Neural cell (in vitro differentiated cells): ENCODE measurements at regions not wholly inside any gene's neighbourhood (a gene's known extent, or its start where the extent isn't known, plus 50 kb on each side); places are given as distances from the start of the nearest gene placed in this dataset.

Experiments
- H2AFZ ChIP-seq: fragments of 200-600, 300-800 bp; sonication (generic), shearing (Covaris generic); 2 replicates; pipeline ENCODE4 v1.6.0; 2014; ENCODE audit warnings: low read depth, mild to moderate bottlenecking, antibody characterized with exemption, low read length, moderate library complexity
- H3F3A ChIP-seq: fragments of 200-600 bp; shearing (Covaris generic); 2 replicates; pipeline ENCODE4 v1.6.1; 2016; ENCODE audit warnings: mild to moderate bottlenecking, moderate library complexity, mixed read lengths, antibody characterized with exemption, low read length; ENCODE audit not compliant: insufficient read depth, poor library complexity, severe bottlenecking
- H3K27ac ChIP-seq: fragments of 200-600, 300-800 bp; sonication (generic), shearing (Covaris generic); 2 replicates; pipeline ENCODE4 v1.5.1; 2014; ENCODE audit warnings: mild to moderate bottlenecking, low read length, moderate library complexity
- H3K27me3 ChIP-seq: fragments of 300-800, 200-600 bp; sonication (generic), shearing (Covaris generic); 2 replicates; pipeline ENCODE4 v1.6.0; 2014; ENCODE audit warnings: mild to moderate bottlenecking, low read depth, low read length, moderate library complexity; ENCODE audit not compliant: insufficient read depth
- H3K36me3 ChIP-seq: fragments of 300-800, 200-600 bp; sonication (generic), shearing (Covaris generic); 2 replicates; pipeline ENCODE4 v1.5.1; 2014; ENCODE audit warnings: mild to moderate bottlenecking, antibody characterized with exemption, low read length, moderate library complexity; ENCODE audit not compliant: insufficient read depth
- H3K4me2 ChIP-seq: fragments of 300-800, 200-600 bp; sonication (generic), shearing (Covaris generic); 2 replicates; pipeline ENCODE4 v1.6.0; 2014; ENCODE audit warnings: mild to moderate bottlenecking, low read length
- H3K4me3 ChIP-seq: fragments of 300-800, 200-600 bp; sonication (generic), shearing (Covaris generic); 2 replicates; pipeline ENCODE4 v1.5.1; 2014; ENCODE audit warnings: mild to moderate bottlenecking, low read length, moderate library complexity
- H3K79me2 ChIP-seq: fragments of 200-600 bp; shearing (Covaris generic); replicated peaks from 2 replicates; pipeline ENCODE4 v1.6.0; 2014; ENCODE audit warnings: mild to moderate bottlenecking, low read length, moderate library complexity; ENCODE audit not compliant: insufficient read depth
- H3K9ac ChIP-seq: fragments of 300-800, 200-600 bp; sonication (generic), shearing (Covaris generic); 2 replicates; pipeline ENCODE4 v1.6.1; 2016; ENCODE audit warnings: mild to moderate bottlenecking, low read length, mixed read lengths
- H3K9me2 ChIP-seq: fragments of 200-600 bp; shearing (Covaris generic); 2 replicates; pipeline ENCODE4 v1.6.1; 2016; ENCODE audit warnings: mild to moderate bottlenecking, low read length, mixed read lengths; ENCODE audit not compliant: insufficient read depth
- H3K9me3 ChIP-seq: fragments of 200-600, 300-800 bp; sonication (generic), shearing (Covaris generic); 2 replicates; pipeline ENCODE4 v1.6.1; 2016; ENCODE audit warnings: mild to moderate bottlenecking, mixed run types, low read length, moderate library complexity, mixed read lengths
- H4K20me1 ChIP-seq: fragments of 200-600 bp; shearing (Covaris generic); 2 replicates; pipeline ENCODE4 v1.6.1; 2016; ENCODE audit warnings: mild to moderate bottlenecking, mixed run types; ENCODE audit not compliant: insufficient read depth
- CTCF ChIP-seq: fragments of 450-650 bp; IDR thresholded peaks from 2 replicates; pipeline ENCODE4 v1.5.1; 2014; ENCODE audit warnings: antibody characterized with exemption, mild to moderate bottlenecking, moderate library complexity; ENCODE audit not compliant: poor library complexity, severe bottlenecking
- EP300 ChIP-seq: fragments of 450-650 bp; conservative IDR thresholded peaks from 2 replicates; pipeline ENCODE4 v1.6.1; 2014; ENCODE audit warnings: antibody characterized with exemption, mild to moderate bottlenecking, moderate library complexity; ENCODE audit not compliant: poor library complexity, severe bottlenecking
- EZH2 ChIP-seq: fragments of 200-600, 300-800 bp; shearing (Covaris generic), sonication (generic); IDR thresholded peaks from 2 replicates; pipeline ENCODE4 v1.6.1; 2014; ENCODE audit warnings: antibody characterized with exemption, low read length, borderline replicate concordance, mild to moderate bottlenecking; ENCODE audit not compliant: insufficient read depth, poor library complexity, severe bottlenecking
- MXI1 ChIP-seq: fragments of 450-650 bp; conservative IDR thresholded peaks from 2 replicates; pipeline ENCODE4 v1.6.1; 2014; ENCODE audit warnings: antibody characterized with exemption, mild to moderate bottlenecking; ENCODE audit not compliant: poor library complexity, severe bottlenecking
- POLR2AphosphoS5 ChIP-seq: IDR thresholded peaks from 2 replicates; pipeline ENCODE4 v1.6.1; 2012
- RAD21 ChIP-seq: fragments of 450-650 bp; conservative IDR thresholded peaks from 2 replicates; pipeline ENCODE4 v1.6.1; 2014; ENCODE audit warnings: antibody characterized with exemption, mild to moderate bottlenecking, moderate library complexity
- REST ChIP-seq: IDR thresholded peaks from 2 replicates; pipeline ENCODE4 v1.6.1; 2012; ENCODE audit warnings: borderline replicate concordance
- SMC3 ChIP-seq: fragments of 450-650 bp; conservative IDR thresholded peaks from 2 replicates; pipeline ENCODE4 v1.6.1; 2014; ENCODE audit warnings: antibody characterized with exemption, mild to moderate bottlenecking, moderate library complexity; ENCODE audit not compliant: poor library complexity
- TAF1 ChIP-seq: IDR thresholded peaks from 2 replicates; pipeline ENCODE4 v1.6.1; 2012; ENCODE audit warnings: low read depth

GRCh38 chr5:126074538-126074937, 348.7 kb upstream of the GRAMD2B start:
- H3F3A ChIP-seq: no peaks in the 10 kb centered on the region
- TF ChIP-seq REST: no peak
- no peak for TF ChIP-seq POLR2AphosphoS5
- TF ChIP-seq SMC3: no peak
- no peak for TF ChIP-seq MXI1
- TF ChIP-seq EZH2: no peak
- no peak for TF ChIP-seq RAD21
- no peak for TF ChIP-seq CTCF
- no peak for TF ChIP-seq TAF1
- no peak for TF ChIP-seq EP300
- H3K79me2 ChIP-seq: no peaks in the 10 kb centered on the region
- H3K9ac ChIP-seq: no peak overlapping the region
- no peaks in the 10 kb centered on the region for H3K27me3 ChIP-seq
- no peak overlapping the region for H3K4me3 ChIP-seq
- no peaks in the 10 kb centered on the region for H3K36me3 ChIP-seq
- H3K9me2 ChIP-seq: no peaks in the 10 kb centered on the region
- no peak overlapping the region for H3K27ac ChIP-seq
- no peaks in the 10 kb centered on the region for H3K9me3 ChIP-seq
- no peak overlapping the region for H2AFZ ChIP-seq
- no peak overlapping the region for H3K4me2 ChIP-seq
- H4K20me1 ChIP-seq: no peaks in the 10 kb centered on the region

GRCh38 chr5:126079266-126079665, 343.9 kb upstream of the GRAMD2B start:
- no peak overlapping the region for H2AFZ ChIP-seq
- no peaks in the 10 kb centered on the region for H3K36me3 ChIP-seq
- no peak overlapping the region for H3K27ac ChIP-seq
- TF ChIP-seq RAD21: no peak
- TF ChIP-seq EZH2: no peak
- TF ChIP-seq CTCF: no peak
- TF ChIP-seq REST: no peak
- no peak for TF ChIP-seq POLR2AphosphoS5
- no peak for TF ChIP-seq MXI1
- no peak for TF ChIP-seq EP300
- TF ChIP-seq TAF1: no peak
- no peak for TF ChIP-seq SMC3
- no peak overlapping the region for H3K4me3 ChIP-seq
- no peaks in the 10 kb centered on the region for H3K9me2 ChIP-seq
- no peak overlapping the region for H3K9ac ChIP-seq
- H3K4me2 ChIP-seq: no peak overlapping the region
- no peaks in the 10 kb centered on the region for H3F3A ChIP-seq
- H3K79me2 ChIP-seq: no peaks in the 10 kb centered on the region
- H4K20me1 ChIP-seq: no peaks in the 10 kb centered on the region
- no peaks in the 10 kb centered on the region for H3K27me3 ChIP-seq
- H3K9me3 ChIP-seq: no peaks in the 10 kb centered on the region
